Upper lobe of left lung (tissue), 6 donors: ENCODE measurements at regions not wholly inside any gene's neighbourhood (a gene's known extent, or its start where the extent isn't known, plus 50 kb on each side); places are given as distances from the start of the nearest gene placed in this dataset.

Experiments
- ATAC-seq, 2 donors: fragments of 200-7000 bp; cut with Tn5 transposase; one replicate each; pipeline ENCODE4 v1.9.1; 2022; ENCODE audit warnings: mild to moderate bottlenecking in 2 of 2, moderate library complexity in 2 of 2; ENCODE audit not compliant: low FRiP score in 2 of 2
- DNase-seq, 2 donors: peaks; one replicate each; pipeline ENCODE4 v3.0.0-alpha.2; 2019 to 2020
- H3K27ac ChIP-seq, 4 donors: fragments of 200-600 bp; sonication (generic); one replicate each; pipeline ENCODE4 v1.5.1; 2016 to 2019
- H3K27me3 ChIP-seq, 4 donors: fragments of 200-600 bp; sonication (generic); one replicate each; pipeline ENCODE4 v1.5.1; 2017 to 2019
- H3K36me3 ChIP-seq, 4 donors: fragments of 200-600 bp; sonication (generic); one replicate each; pipeline ENCODE4 v1.5.1; 2016 to 2019
- H3K4me1 ChIP-seq, 4 donors: fragments of 200-600 bp; sonication (generic); one replicate each; pipeline ENCODE4 v1.5.1; 2018 to 2019
- H3K4me3 ChIP-seq, 4 donors: fragments of 200-600 bp; sonication (generic); one replicate each; pipeline ENCODE4 v1.5.1; 2017 to 2019; ENCODE audit warnings: mild to moderate bottlenecking in 2 of 4, moderate library complexity in 1 of 4
- H3K9me3 ChIP-seq, 4 donors: fragments of 200-600 bp; sonication (generic); one replicate each; pipeline ENCODE4 v1.5.1; 2018 to 2019
- CTCF ChIP-seq, 6 experiments: fragments of 450-650 bp in 4 of 6; fragments of 200-600 bp in 2 of 6; sonication (generic) in 2 of 6; IDR thresholded peaks; one replicate each; pipeline ENCODE4 v1.5.1; 2016 to 2019; ENCODE audit warnings: antibody characterized with exemption in 6 of 6
- EP300 ChIP-seq, 4 donors: sonication (generic); formaldehyde crosslinking; IDR thresholded peaks; one replicate each; pipeline ENCODE4 v1.5.1; 2017; ENCODE audit warnings: antibody characterized with exemption in 4 of 4, control low read depth in 2 of 4
- POLR2A ChIP-seq, 4 donors: fragments of 450-650 bp; IDR thresholded peaks; one replicate each; pipeline ENCODE4 v1.5.1; 2016 to 2017; ENCODE audit warnings: antibody characterized with exemption in 4 of 4, mild to moderate bottlenecking in 2 of 4
- POLR2AphosphoS5 ChIP-seq, 2 donors: sonication (generic); formaldehyde crosslinking; IDR thresholded peaks; one replicate each; pipeline ENCODE4 v1.5.1; 2017; ENCODE audit warnings: antibody characterized with exemption in 2 of 2
- WGBS, 2 donors: methylation state at CpG; one replicate each; pipeline ENCODE4 v1.1.5; 2017 to 2018; 5-methylcytosine and 5-hydroxymethylcytosine counted together
- donor health status: DM: no; HTN: no; CAD: no; lungs with moderate emphysema.
- donor health status: DM: no; HTN: yes; CAD: no; lungs with severe emphysema.

- no peaks in the 10 kb centered on the region for H3K9me3 ChIP-seq
- H3K36me3 ChIP-seq, result no peaks in the 10 kb centered on the region
- peak overlapping the region in 1 of 4 donors; percentile 53 for H3K27ac ChIP-seq
- WGBS, 2 donors, result 78 to 80% methylated on average over 9 of the region's 9 CpGs
- no peaks in the 10 kb centered on the region for H3K27me3 ChIP-seq
- DNase-seq (no peak), ATAC-seq (peak in 1 of 2 donors; percentile 24)
- no peak overlapping the region for H3K4me3 ChIP-seq
- peaks cover 0 to 4% (median 0%) of the 10 kb centered on the region in 4 donors for H3K4me1 ChIP-seq
- no peak for TF ChIP-seq POLR2AphosphoS5 (IDR thresholded peaks at IDR 0.05)
- TF ChIP-seq CTCF (IDR thresholded peaks at IDR 0.05), result no peak
- TF ChIP-seq POLR2A (IDR thresholded peaks at IDR 0.05), result no peak
- TF ChIP-seq EP300 (IDR thresholded peaks at IDR 0.05), result no peak
Measured at GRCh38 chr21:31409831-31410487, 65.9 kb upstream of the TIAM1 start.

GRCh38 chr21:31408301-31409088, 64.4 kb upstream of the TIAM1 start:
- H3K4me3 ChIP-seq, result no peak overlapping the region
- peaks cover 0 to 4% (median 0%) of the 10 kb centered on the region in 4 donors for H3K4me1 ChIP-seq
- no peak for TF ChIP-seq POLR2A (IDR thresholded peaks at IDR 0.05)
- no peak for TF ChIP-seq CTCF (IDR thresholded peaks at IDR 0.05)
- no peak for TF ChIP-seq POLR2AphosphoS5 (IDR thresholded peaks at IDR 0.05)
- TF ChIP-seq EP300 (IDR thresholded peaks at IDR 0.05), result no peak
- no peak for DNase-seq
- no peaks in the 10 kb centered on the region for H3K9me3 ChIP-seq
- H3K36me3 ChIP-seq, result no peaks in the 10 kb centered on the region
- 74 to 83% methylated on average over 10 of the region's 10 CpGs for WGBS, 2 donors
- ATAC-seq, result peak in 1 of 2 donors; percentile 32
- no peak overlapping the region for H3K27ac ChIP-seq
- H3K27me3 ChIP-seq, result no peaks in the 10 kb centered on the region

DNA sequence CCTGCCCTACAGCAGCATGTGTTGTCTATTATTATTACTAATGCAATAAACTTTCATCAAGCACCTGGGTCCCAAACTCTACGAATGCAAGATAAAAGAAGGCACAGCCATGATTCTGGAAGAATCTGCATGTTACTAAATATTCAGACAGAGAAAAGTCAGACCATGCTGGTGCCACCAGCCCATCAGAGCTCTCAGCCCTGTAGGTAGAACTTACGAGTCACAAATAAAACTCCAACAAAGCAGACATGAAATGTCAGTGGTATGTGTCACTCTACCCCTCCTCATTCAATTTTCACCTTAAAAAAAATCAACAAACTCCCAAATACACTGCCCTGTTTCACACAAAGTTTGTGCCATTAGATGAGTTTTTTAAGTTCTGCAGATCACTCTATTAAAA, 62.4 kb upstream of the TIAM1 start:
- no peak for TF ChIP-seq POLR2A (IDR thresholded peaks at IDR 0.05)
- TF ChIP-seq POLR2AphosphoS5 (IDR thresholded peaks at IDR 0.05), result no peak
- no peak for TF ChIP-seq CTCF (IDR thresholded peaks at IDR 0.05)
- no peak for TF ChIP-seq EP300 (IDR thresholded peaks at IDR 0.05)
- no peak for DNase-seq
- Histone ChIP-seq H3K4me3 (no peak overlapping the region), H3K4me1 (peaks cover 0 to 4% (median 0%) of the 10 kb centered on the region in 4 donors), H3K9me3 (no peaks in the 10 kb centered on the region), H3K27ac (no peak overlapping the region), H3K36me3 (no peaks in the 10 kb centered on the region), H3K27me3 (no peaks in the 10 kb centered on the region)
- 78 to 88% methylated on average over 2 of the region's 2 CpGs for WGBS, 2 donors
- ATAC-seq, result no peak

GRCh38 chr21:31405604-31406003, 61.5 kb upstream of the TIAM1 start:
- ATAC-seq (no peak), DNase-seq (no peak)
- Histone ChIP-seq H3K27me3 (no peaks in the 10 kb centered on the region), H3K27ac (no peak overlapping the region), H3K4me3 (no peak overlapping the region), H3K9me3 (no peaks in the 10 kb centered on the region), H3K4me1 (peaks cover 0 to 4% (median 0%) of the 10 kb centered on the region in 4 donors), H3K36me3 (no peaks in the 10 kb centered on the region)
- no peak for TF ChIP-seq CTCF (IDR thresholded peaks at IDR 0.05)
- no peak for TF ChIP-seq POLR2AphosphoS5 (IDR thresholded peaks at IDR 0.05)
- no peak for TF ChIP-seq EP300 (IDR thresholded peaks at IDR 0.05)
- no peak for TF ChIP-seq POLR2A (IDR thresholded peaks at IDR 0.05)
- WGBS, 2 donors, result 90 to 94% methylated on average over 3 of the region's 3 CpGs
